OCI-LY7 (cell line): ENCODE measurements at regions not wholly inside any gene's neighbourhood (a gene's known extent, or its start where the extent isn't known, plus 50 kb on each side); places are given as distances from the start of the nearest gene placed in this dataset.

Source experiments
- BruUV-seq: library from RNA; stranded (reverse); fragments of 400-500 nt; replicated peaks from 2 replicates; lab custom pipeline; 2021; lab: Mats Ljungman, UMichigan
- CTCF ChIA-PET: fragments of 300-600 bp; sonication (Branson Sonifier 250); formaldehyde crosslinking; loops from one replicate; lab custom pipeline; 2022; ENCODE audit warnings: antibody characterized with exemption; ENCODE audit not compliant: unreplicated experiment; lab: Charles Lee
- POLR2A ChIA-PET: fragments of 300-600 bp; sonication (Branson Sonifier 250); formaldehyde crosslinking; loops from one replicate; lab custom pipeline; 2022; ENCODE audit warnings: antibody characterized with exemption; lab: Charles Lee
- DNase-seq: peaks from one replicate; pipeline ENCODE4 v3.0.0-alpha.2; 2015; ENCODE audit warnings: low spot score
- H2AFZ ChIP-seq: fragments of 200-600 bp; sonication (generic), shearing (Covaris generic); 2 replicates; pipeline ENCODE4 v1.6.1; 2014; ENCODE audit warnings: mild to moderate bottlenecking, antibody characterized with exemption, low read length, moderate library complexity
- H3K27ac ChIP-seq: fragments of 200-600 bp; sonication (generic); 2 replicates; pipeline ENCODE4 v1.5.1; 2014; ENCODE audit warnings: mixed run types, low read depth, mild to moderate bottlenecking, moderate library complexity, low read length, inconsistent platforms; ENCODE audit not compliant: poor library complexity, severe bottlenecking
- H3K36me3 ChIP-seq: fragments of 200-600 bp; sonication (generic); 2 replicates; pipeline ENCODE4 v1.6.1; 2014; ENCODE audit warnings: mild to moderate bottlenecking, antibody characterized with exemption, low read length, moderate library complexity, mixed read lengths; ENCODE audit not compliant: insufficient read depth
- H3K4me1 ChIP-seq: fragments of 200-600 bp; sonication (generic); 2 replicates; pipeline ENCODE4 v1.5.1; 2014; ENCODE audit warnings: mild to moderate bottlenecking, low read length; ENCODE audit not compliant: insufficient read depth, poor library complexity, severe bottlenecking
- H3K4me2 ChIP-seq: fragments of 200-600 bp; sonication (generic); 2 replicates; pipeline ENCODE4 v1.6.1; 2014; ENCODE audit warnings: mild to moderate bottlenecking, low read length
- H3K4me3 ChIP-seq: fragments of 200-600 bp; sonication (generic); 2 replicates; pipeline ENCODE4 v1.5.1; 2014; ENCODE audit warnings: mild to moderate bottlenecking, low read depth, low read length; ENCODE audit not compliant: poor library complexity, severe bottlenecking
- H3K79me2 ChIP-seq: fragments of 200-600 bp; sonication (generic); 2 replicates; pipeline ENCODE4 v1.6.1; 2016; ENCODE audit warnings: low read depth, mild to moderate bottlenecking, low read length, moderate library complexity, mixed read lengths; ENCODE audit not compliant: insufficient read depth
- H3K9me2 ChIP-seq: fragments of 200-600 bp; sonication (generic); 2 replicates; pipeline ENCODE4 v1.6.1; 2016; ENCODE audit warnings: mild to moderate bottlenecking, low read length, mixed read lengths; ENCODE audit not compliant: insufficient read depth
- H3K9me3 ChIP-seq: fragments of 200-600 bp; sonication (generic); 2 replicates; pipeline ENCODE4 v1.6.1; 2014; ENCODE audit warnings: mild to moderate bottlenecking, mixed run types, low read length, mixed read lengths
- H4K20me1 ChIP-seq: fragments of 200-600 bp; sonication (generic); 2 replicates; pipeline ENCODE4 v1.6.1; 2014; ENCODE audit warnings: mild to moderate bottlenecking, antibody characterized with exemption, low read length, moderate library complexity, mixed read lengths; ENCODE audit not compliant: insufficient read depth
- CTCF ChIP-seq: fragments of 200-600 bp; sonication (generic); conservative IDR thresholded peaks from 2 replicates; pipeline ENCODE4 v1.5.1; 2014; ENCODE audit warnings: mild to moderate bottlenecking, antibody characterized with exemption, low read length, moderate library complexity, mixed read lengths
- EZH2phosphoT487 ChIP-seq: fragments of 200-600 bp; sonication (generic); IDR thresholded peaks from 2 replicates; pipeline ENCODE4 v1.6.1; 2018; ENCODE audit warnings: low read depth, borderline replicate concordance, mild to moderate bottlenecking, mixed run types, antibody characterized with exemption, low read length, moderate library complexity, mixed read lengths
- intact Hi-C: fragments of 100-400 bp; cut with micrococcal nuclease; formaldehyde crosslinking; loops from one replicate; pipeline ENCODE4 v1.10.0; 2022; ENCODE audit not compliant: unreplicated experiment

GRCh38 chr4:181437895-181438294 is 805.3 kb upstream of the TENM3 start:
- BruUV-seq, result no TSS peak
- CTCF ChIA-PET, result no interaction called here
- no peaks in the 10 kb centered on the region for H3K9me2 ChIP-seq
- POLR2A ChIA-PET, result no interaction called here
- DNase-seq, result no peak
- no peaks in the 10 kb centered on the region for H3K79me2 ChIP-seq
- H3K27ac ChIP-seq, result no peak overlapping the region
- TF ChIP-seq CTCF, result no peak
- no peaks in the 10 kb centered on the region for H3K9me3 ChIP-seq
- H3K4me2 ChIP-seq, result no peak overlapping the region
- intact Hi-C loops, result no loop called here
- no peaks in the 10 kb centered on the region for H3K4me1 ChIP-seq
- H3K36me3 ChIP-seq, result no peaks in the 10 kb centered on the region
- H2AFZ ChIP-seq, result no peak overlapping the region
- no peak overlapping the region for H3K4me3 ChIP-seq
- no peaks in the 10 kb centered on the region for H4K20me1 ChIP-seq

GRCh38 chr4:181438641-181439040 is 804.6 kb upstream of the TENM3 start:
- BruUV-seq, result no TSS peak
- Histone ChIP-seq H3K9me2 (no peaks in the 10 kb centered on the region), H3K79me2 (no peaks in the 10 kb centered on the region), H3K4me3 (no peak overlapping the region), H4K20me1 (no peaks in the 10 kb centered on the region), H3K9me3 (no peaks in the 10 kb centered on the region), H2AFZ (no peak overlapping the region), H3K36me3 (no peaks in the 10 kb centered on the region), H3K4me1 (no peaks in the 10 kb centered on the region), H3K27ac (no peak overlapping the region), H3K4me2 (no peak overlapping the region)
- ChIA-PET POLR2A (interaction anchor here (1.0 kb wide), 1 partner anchor 14 kb away, joined by 3 read pairs; no protein-coding TSS in a partner anchor), CTCF (no interaction called here)
- DNase-seq, result no peak
- no peak for TF ChIP-seq EZH2phosphoT487
- TF ChIP-seq CTCF, result no peak
- intact Hi-C loops, result no loop called here

- Histone ChIP-seq H3K36me3 (no peaks in the 10 kb centered on the region), H3K4me1 (no peaks in the 10 kb centered on the region), H4K20me1 (no peaks in the 10 kb centered on the region), H3K9me2 (no peaks in the 10 kb centered on the region), H3K9me3 (no peaks in the 10 kb centered on the region), H3K79me2 (no peaks in the 10 kb centered on the region), H3K4me3 (no peak overlapping the region), H3K4me2 (no peak overlapping the region), H3K27ac (no peak overlapping the region), H2AFZ (no peak overlapping the region)
- no TSS peak for BruUV-seq
- no peak for DNase-seq
- intact Hi-C loops, result no loop called here
- TF ChIP-seq EZH2phosphoT487 (no peak), CTCF (no peak)
- ChIA-PET CTCF (no interaction called here), POLR2A (no interaction called here)
Observed at GRCh38 chr4:181443021-181443420, 800.2 kb upstream of the TENM3 start.
